Transverse colon (tissue), 4 donors: ENCODE measurements at regions not wholly inside any gene's neighbourhood (a gene's known extent, or its start where the extent isn't known, plus 50 kb on each side); places are given as distances from the start of the nearest gene placed in this dataset.

Experiments
- POLR2AphosphoS5 ChIP-seq, 3 donors: sonication (generic); formaldehyde crosslinking; IDR thresholded peaks; one replicate each; pipeline ENCODE4 v1.6.1; 2016; ENCODE audit warnings: antibody characterized with exemption in 3 of 3
- TF ChIP-seq, protein P1 (sequence below), 5 experiments: fragments of 200-600 bp in 3 of 5; fragments of 450-650 bp in 2 of 5; sonication (generic) in 3 of 5; IDR thresholded peaks; 1 replicate in 2 of 5; 2 replicates in 3 of 5; pipeline ENCODE4 v1.5.1; 2016 to 2017; ENCODE audit warnings: antibody characterized with exemption in 5 of 5, inconsistent platforms in 3 of 5, mild to moderate bottlenecking in 2 of 5, moderate library complexity in 1 of 5

DNA sequence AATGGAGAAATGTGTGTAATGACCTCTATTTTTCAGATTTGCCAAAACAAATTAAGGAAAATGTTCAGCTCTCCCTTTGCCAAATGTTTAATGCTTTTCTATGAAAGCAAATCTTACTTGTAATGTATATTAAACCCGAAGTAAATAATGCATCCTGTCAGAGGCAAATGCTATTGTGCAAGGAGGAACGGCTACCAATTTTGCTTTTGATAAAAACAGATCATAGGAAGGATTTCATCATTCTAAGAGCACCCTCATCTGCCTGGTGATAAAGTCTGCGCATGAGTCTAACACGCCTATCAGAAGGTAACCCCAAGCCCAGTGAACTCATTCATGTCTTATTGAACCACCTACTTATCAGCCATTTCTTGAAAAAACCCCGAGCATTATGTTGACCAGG lies 412.4 kb upstream of the MKI67 start:
- TF ChIP-seq, protein P1, sequence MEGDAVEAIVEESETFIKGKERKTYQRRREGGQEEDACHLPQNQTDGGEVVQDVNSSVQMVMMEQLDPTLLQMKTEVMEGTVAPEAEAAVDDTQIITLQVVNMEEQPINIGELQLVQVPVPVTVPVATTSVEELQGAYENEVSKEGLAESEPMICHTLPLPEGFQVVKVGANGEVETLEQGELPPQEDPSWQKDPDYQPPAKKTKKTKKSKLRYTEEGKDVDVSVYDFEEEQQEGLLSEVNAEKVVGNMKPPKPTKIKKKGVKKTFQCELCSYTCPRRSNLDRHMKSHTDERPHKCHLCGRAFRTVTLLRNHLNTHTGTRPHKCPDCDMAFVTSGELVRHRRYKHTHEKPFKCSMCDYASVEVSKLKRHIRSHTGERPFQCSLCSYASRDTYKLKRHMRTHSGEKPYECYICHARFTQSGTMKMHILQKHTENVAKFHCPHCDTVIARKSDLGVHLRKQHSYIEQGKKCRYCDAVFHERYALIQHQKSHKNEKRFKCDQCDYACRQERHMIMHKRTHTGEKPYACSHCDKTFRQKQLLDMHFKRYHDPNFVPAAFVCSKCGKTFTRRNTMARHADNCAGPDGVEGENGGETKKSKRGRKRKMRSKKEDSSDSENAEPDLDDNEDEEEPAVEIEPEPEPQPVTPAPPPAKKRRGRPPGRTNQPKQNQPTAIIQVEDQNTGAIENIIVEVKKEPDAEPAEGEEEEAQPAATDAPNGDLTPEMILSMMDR (IDR thresholded peaks at IDR 0.05) = no peak
- no peak for TF ChIP-seq POLR2AphosphoS5 (IDR thresholded peaks at IDR 0.05)
